ENCODE measurements at regions not wholly inside any gene's neighbourhood (a gene's known extent, or its start where the extent isn't known, plus 50 kb on each side); places are given as distances from the start of the nearest gene placed in this dataset.

- no peaks in the 10 kb centered on the region for H3K4me1 ChIP-seq (ENCODE audit: insufficient read depth, low read length, poor library complexity, severe bottlenecking)
- BruUV-seq (replicated peaks), result no TSS peak
- H3K4me3 ChIP-seq (ENCODE audit: low read depth, low read length, poor library complexity, severe bottlenecking), result no peak overlapping the region
- no peaks in the 10 kb centered on the region for H3K9me2 ChIP-seq (ENCODE audit: insufficient read depth, low read length)
- no peak for DNase-seq (ENCODE audit: low spot score)
- H2AFZ ChIP-seq (ENCODE audit: low read length), result no peak overlapping the region
- intact Hi-C loops (cut with micrococcal nuclease; ENCODE audit: unreplicated experiment), result no loop called here
- H3K36me3 ChIP-seq (ENCODE audit: insufficient read depth, low read length), result no peaks in the 10 kb centered on the region
- ChIA-PET CTCF (ENCODE audit: unreplicated experiment) (no interaction called here), POLR2A (no interaction called here)
- H3K4me2 ChIP-seq (ENCODE audit: low read length), result no peak overlapping the region
- no peak for TF ChIP-seq EZH2phosphoT487 (IDR thresholded peaks at IDR 0.05; ENCODE audit: borderline replicate concordance, low read depth, low read length)
- TF ChIP-seq, protein P1, sequence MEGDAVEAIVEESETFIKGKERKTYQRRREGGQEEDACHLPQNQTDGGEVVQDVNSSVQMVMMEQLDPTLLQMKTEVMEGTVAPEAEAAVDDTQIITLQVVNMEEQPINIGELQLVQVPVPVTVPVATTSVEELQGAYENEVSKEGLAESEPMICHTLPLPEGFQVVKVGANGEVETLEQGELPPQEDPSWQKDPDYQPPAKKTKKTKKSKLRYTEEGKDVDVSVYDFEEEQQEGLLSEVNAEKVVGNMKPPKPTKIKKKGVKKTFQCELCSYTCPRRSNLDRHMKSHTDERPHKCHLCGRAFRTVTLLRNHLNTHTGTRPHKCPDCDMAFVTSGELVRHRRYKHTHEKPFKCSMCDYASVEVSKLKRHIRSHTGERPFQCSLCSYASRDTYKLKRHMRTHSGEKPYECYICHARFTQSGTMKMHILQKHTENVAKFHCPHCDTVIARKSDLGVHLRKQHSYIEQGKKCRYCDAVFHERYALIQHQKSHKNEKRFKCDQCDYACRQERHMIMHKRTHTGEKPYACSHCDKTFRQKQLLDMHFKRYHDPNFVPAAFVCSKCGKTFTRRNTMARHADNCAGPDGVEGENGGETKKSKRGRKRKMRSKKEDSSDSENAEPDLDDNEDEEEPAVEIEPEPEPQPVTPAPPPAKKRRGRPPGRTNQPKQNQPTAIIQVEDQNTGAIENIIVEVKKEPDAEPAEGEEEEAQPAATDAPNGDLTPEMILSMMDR (conservative IDR thresholded peaks at IDR 0.05; ENCODE audit: low read length), result no peak
- H3K79me2 ChIP-seq (ENCODE audit: insufficient read depth, low read depth, low read length), result no peaks in the 10 kb centered on the region
- no peaks in the 10 kb centered on the region for H3K9me3 ChIP-seq (ENCODE audit: low read length)
- no peak overlapping the region for H3K27ac ChIP-seq (ENCODE audit: low read depth, low read length, poor library complexity, severe bottlenecking)
- no peaks in the 10 kb centered on the region for H4K20me1 ChIP-seq (ENCODE audit: insufficient read depth, low read length)
Measured at GRCh38 chr4:97116511-97116910, 1026.8 kb downstream of the STPG2 start.

- H3K36me3 ChIP-seq (ENCODE audit: insufficient read depth, low read length), result no peaks in the 10 kb centered on the region
- no peak overlapping the region for H2AFZ ChIP-seq (ENCODE audit: low read length)
- H3K4me1 ChIP-seq (ENCODE audit: insufficient read depth, low read length, poor library complexity, severe bottlenecking), result no peaks in the 10 kb centered on the region
- intact Hi-C loops (cut with micrococcal nuclease; ENCODE audit: unreplicated experiment), result no loop called here
- TF ChIP-seq, protein P1 (conservative IDR thresholded peaks at IDR 0.05; ENCODE audit: low read length), result no peak
- no peak for TF ChIP-seq EZH2phosphoT487 (IDR thresholded peaks at IDR 0.05; ENCODE audit: borderline replicate concordance, low read depth, low read length)
- H3K4me3 ChIP-seq (ENCODE audit: low read depth, low read length, poor library complexity, severe bottlenecking), result no peak overlapping the region
- DNase-seq (ENCODE audit: low spot score), result no peak
- H3K4me2 ChIP-seq (ENCODE audit: low read length), result no peak overlapping the region
- no peak overlapping the region for H3K27ac ChIP-seq (ENCODE audit: low read depth, low read length, poor library complexity, severe bottlenecking)
- no TSS peak for BruUV-seq (replicated peaks)
- no peaks in the 10 kb centered on the region for H3K9me3 ChIP-seq (ENCODE audit: low read length)
- H3K79me2 ChIP-seq (ENCODE audit: insufficient read depth, low read depth, low read length), result no peaks in the 10 kb centered on the region
- CTCF ChIA-PET (ENCODE audit: unreplicated experiment), result no interaction called here
- H4K20me1 ChIP-seq (ENCODE audit: insufficient read depth, low read length), result no peaks in the 10 kb centered on the region
- H3K9me2 ChIP-seq (ENCODE audit: insufficient read depth, low read length), result no peaks in the 10 kb centered on the region
- POLR2A ChIA-PET, result no interaction called here
Measured at GRCh38 chr4:97121493-97121892, 1021.8 kb downstream of the STPG2 start.

DNA sequence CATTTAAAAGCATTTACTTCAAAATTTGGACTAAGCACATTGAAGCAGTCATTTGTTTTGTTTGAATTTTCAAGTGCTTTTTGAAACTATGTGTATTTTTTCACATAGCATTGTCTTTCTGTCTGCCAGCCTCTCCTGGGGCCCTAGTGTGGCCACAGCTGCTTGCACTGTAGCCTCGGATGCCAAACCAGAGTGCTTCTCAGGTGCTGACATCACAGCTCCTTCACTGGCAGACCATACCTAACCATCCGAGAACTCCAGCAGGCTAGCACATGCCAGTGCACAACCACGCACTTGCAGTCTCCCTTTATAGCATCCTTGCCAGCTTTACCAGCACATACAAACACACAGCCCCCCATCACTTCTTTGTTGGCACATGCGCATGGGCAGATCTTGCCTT lies 1019.7 kb downstream of the STPG2 start:
- no peaks in the 10 kb centered on the region for H3K4me1 ChIP-seq (ENCODE audit: insufficient read depth, low read length, poor library complexity, severe bottlenecking)
- no TSS peak for BruUV-seq (replicated peaks)
- TF ChIP-seq, protein P1 (conservative IDR thresholded peaks at IDR 0.05; ENCODE audit: low read length), result no peak
- no peak for TF ChIP-seq EZH2phosphoT487 (IDR thresholded peaks at IDR 0.05; ENCODE audit: borderline replicate concordance, low read depth, low read length)
- no peak overlapping the region for H3K27ac ChIP-seq (ENCODE audit: low read depth, low read length, poor library complexity, severe bottlenecking)
- no peak overlapping the region for H3K4me2 ChIP-seq (ENCODE audit: low read length)
- no peaks in the 10 kb centered on the region for H3K9me3 ChIP-seq (ENCODE audit: low read length)
- CTCF ChIA-PET (ENCODE audit: unreplicated experiment), result no interaction called here
- no peak for DNase-seq (ENCODE audit: low spot score)
- no peaks in the 10 kb centered on the region for H4K20me1 ChIP-seq (ENCODE audit: insufficient read depth, low read length)
- no peaks in the 10 kb centered on the region for H3K9me2 ChIP-seq (ENCODE audit: insufficient read depth, low read length)
- intact Hi-C loops (cut with micrococcal nuclease; ENCODE audit: unreplicated experiment), result no loop called here
- no peak overlapping the region for H2AFZ ChIP-seq (ENCODE audit: low read length)
- H3K79me2 ChIP-seq (ENCODE audit: insufficient read depth, low read depth, low read length), result no peaks in the 10 kb centered on the region
- H3K4me3 ChIP-seq (ENCODE audit: low read depth, low read length, poor library complexity, severe bottlenecking), result no peak overlapping the region
- POLR2A ChIA-PET, result no interaction called here
- no peaks in the 10 kb centered on the region for H3K36me3 ChIP-seq (ENCODE audit: insufficient read depth, low read length)

Measured in OCI-LY7 (cell line).